ENCODE measurements at regions not wholly inside any gene's neighbourhood (a gene's known extent, or its start where the extent isn't known, plus 50 kb on each side); places are given as distances from the start of the nearest gene placed in this dataset.

GRCh38 chr20:11193241-11193640 lies 519.4 kb upstream of the JAG1 start:
- DNase-seq (ENCODE audit: low read depth in 2 of 3, low spot score in 2 of 3): no peak

- DNase-seq (ENCODE audit: low read depth in 2 of 3, low spot score in 2 of 3): no peak
Measured at GRCh38 chr20:11195169-11195568, 521.4 kb upstream of the JAG1 start.

DNA sequence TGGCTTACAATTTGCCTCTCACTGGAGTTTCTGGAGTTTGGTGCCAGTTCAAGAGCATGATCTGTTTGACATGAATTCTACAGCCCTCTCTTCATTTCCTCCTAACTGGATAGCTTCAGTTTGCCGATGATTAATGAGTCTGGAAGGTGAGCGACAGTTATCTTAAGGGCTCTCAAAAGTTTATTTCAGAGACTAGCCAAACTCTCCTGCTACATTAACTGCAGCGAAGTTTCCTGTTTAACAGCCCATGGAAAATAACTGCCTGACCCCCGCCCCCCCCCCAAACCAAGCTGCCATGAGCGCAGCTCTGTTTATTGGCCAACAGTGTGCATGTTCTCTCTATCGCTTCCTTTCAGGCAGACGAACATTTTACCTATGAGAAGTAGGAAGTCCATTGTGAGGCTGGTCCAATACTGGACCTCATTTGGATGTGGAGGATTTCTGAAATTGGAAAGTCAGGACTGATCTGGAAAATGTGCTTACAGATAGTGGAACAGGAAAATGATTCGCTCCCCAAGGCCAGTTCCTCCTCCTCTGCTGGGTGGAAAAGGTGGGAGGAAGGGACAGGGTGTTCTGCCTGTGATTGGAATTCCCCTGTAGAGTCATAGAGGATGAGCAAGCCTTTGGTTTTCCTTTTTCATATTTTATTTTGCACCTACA lies 522.2 kb upstream of the JAG1 start:
- DNase-seq (ENCODE audit: low read depth in 2 of 3, low spot score in 2 of 3): no peak

DNA sequence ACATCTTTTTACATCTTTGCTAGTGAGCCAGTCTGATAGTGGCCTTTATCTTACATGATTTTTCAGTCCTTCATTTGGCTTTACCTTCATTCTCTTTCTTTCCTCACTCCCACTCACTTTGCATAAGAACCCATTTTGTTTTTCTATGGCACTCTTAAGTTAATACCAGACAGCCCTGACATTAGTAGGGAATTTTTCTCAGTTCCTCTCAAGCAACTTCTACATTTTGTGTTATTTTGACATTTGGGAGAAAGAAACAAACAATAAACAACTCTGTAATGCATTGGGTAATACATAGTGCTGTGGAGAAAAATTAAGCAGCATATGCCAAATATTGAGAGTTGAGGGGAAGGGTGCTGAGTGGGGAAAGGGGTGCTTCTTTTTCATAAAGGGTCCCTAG lies 524.1 kb upstream of the JAG1 start:
- DNase-seq (ENCODE audit: low read depth in 2 of 3, low spot score in 2 of 3): no peak

GRCh38 chr20:11200423-11200822 lies 526.6 kb upstream of the JAG1 start:
- no peak for DNase-seq (ENCODE audit: low read depth in 2 of 3, low spot score in 2 of 3)

GRCh38 chr20:11204926-11205768 lies 531.3 kb upstream of the JAG1 start:
- DNase-seq (ENCODE audit: low read depth in 2 of 3, low spot score in 2 of 3): peak in 2 of 3 donors; percentile 63 to 83

DNA sequence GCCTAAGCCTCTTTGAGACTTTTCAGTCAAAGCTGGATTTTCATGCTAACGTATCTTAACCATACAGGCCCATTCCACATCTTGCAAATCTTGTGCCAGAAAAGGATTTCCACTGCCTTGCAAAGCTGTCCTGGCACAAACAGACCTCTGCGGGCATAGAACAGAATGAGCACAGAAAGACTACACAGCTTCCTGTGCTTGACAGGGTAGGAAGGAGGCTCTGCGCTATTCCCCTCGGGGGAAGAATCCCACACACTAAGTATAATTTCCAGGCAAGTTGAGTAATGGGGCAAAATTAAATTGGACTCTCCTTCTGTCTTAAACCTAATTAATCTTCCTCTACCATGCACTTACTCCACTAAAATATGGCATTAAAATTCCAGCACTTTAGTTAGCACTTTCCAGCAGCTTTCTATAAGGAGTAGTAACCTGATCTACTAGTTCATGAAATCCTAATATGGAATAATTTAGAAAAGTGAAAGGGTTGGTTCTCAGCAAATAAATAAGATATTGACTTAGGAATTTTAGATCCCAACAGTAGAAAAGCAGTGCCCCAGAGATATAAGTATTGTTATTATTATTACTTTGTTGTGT lies 532.1 kb upstream of the JAG1 start:
- DNase-seq (ENCODE audit: low read depth in 2 of 3, low spot score in 2 of 3): no peak

DNA sequence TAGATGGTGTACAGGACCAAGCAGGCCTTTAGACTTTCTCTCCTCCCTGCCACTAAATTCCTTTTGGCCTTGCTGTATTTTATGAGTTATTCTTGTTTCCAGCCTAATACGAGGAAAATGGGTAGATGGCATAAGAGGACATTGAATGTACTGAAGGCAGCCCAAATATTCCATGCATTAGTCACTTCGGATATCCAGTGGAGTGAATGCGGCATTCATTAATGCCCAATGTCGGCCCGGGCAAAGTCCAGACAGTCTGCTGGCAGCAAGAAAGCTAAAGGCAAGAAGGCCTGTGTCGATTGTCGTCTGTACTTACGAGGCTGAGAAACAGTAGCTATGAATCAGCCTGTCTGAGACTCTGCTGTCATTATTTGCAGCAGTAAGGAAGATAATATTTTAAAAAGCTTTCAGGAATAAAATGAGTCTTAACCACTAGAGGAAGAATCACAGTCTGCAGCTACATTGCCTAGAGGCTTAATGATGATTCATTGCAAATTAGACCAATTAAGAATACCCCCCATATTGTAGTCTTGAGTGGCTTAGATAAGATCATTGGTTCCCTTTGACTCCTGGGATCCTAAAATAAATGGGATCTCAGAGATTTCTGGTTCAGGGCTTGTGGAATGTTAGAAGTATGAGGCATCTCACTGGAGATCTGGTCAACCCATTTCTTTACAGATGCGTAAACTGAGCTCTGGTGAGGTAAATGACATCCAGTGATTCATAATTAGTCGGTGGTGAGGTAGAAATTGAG lies 534.1 kb upstream of the JAG1 start:
- DNase-seq (ENCODE audit: low read depth in 2 of 3, low spot score in 2 of 3): no peak

DNA sequence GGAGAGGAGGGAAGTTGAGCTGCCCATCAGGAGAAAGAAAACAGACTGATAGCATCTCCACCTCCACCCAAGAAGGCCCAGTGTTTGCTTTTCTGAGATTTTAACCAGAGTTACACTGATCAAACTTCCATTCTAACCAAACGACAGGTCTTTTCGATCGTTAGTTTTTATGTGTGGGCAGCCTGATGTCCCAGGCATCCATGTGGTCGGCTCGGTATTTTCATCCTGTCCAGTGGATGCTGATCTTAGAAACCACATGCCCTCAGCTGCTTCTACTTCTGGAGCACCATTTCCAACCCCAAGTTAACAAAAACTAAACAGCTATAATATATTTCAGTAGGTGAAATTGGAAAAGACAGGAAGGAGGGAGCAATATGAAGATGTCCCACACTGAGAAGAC lies 536.8 kb upstream of the JAG1 start:
- DNase-seq (ENCODE audit: low read depth in 2 of 3, low spot score in 2 of 3): no peak

GRCh38 chr20:11212272-11212671 lies 538.5 kb upstream of the JAG1 start:
- DNase-seq (ENCODE audit: low read depth in 2 of 3, low spot score in 2 of 3): no peak

DNA sequence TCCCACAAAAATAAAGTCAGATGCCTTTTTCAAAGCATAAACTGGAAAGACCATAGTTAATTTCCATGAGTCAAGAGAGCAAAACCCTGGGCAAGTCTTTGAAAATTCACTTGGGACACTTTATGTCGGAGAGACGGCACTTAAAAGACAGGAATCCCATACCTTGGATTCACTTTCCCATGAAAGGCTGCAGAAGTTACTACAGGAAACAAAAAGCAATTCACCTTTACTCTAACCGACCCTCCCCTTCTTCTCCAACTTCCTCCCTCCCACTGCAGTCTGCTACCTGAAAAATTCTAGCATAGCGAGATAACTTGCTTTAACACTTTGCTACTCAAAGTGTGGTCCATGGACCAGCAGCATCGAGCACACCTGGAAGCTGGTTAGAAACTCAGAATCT lies 539.1 kb upstream of the JAG1 start:
- no peak for DNase-seq (ENCODE audit: low read depth in 2 of 3, low spot score in 2 of 3)

DNA sequence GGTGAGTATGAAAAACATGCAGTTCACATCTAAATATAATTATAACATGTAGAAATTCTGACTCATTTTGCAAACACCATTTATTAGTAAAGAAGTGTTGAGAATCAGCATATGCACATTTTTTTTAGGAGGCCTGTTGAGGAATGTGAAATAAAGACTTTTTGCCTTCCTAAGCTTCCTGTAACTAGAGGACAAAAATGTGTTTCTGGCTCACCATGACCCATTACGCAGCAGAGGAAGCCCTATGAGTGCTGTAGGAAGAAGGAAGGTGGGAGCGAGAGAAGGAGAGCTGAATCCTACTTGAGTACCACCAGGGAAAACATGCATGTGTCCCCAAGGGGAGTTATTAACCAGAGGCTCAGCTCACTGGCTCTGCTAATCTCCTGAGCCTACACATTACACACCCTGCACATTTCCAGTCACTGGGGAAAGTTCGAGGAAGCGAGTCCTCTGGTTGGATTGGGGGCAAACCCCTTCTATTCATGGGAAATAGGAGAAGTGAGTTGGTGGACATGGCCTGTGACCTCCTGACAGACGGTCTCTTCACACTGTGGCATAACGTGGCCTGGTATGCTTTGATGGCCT lies 540.5 kb upstream of the JAG1 start:
- DNase-seq (ENCODE audit: low read depth in 2 of 3, low spot score in 2 of 3): no peak

DNA sequence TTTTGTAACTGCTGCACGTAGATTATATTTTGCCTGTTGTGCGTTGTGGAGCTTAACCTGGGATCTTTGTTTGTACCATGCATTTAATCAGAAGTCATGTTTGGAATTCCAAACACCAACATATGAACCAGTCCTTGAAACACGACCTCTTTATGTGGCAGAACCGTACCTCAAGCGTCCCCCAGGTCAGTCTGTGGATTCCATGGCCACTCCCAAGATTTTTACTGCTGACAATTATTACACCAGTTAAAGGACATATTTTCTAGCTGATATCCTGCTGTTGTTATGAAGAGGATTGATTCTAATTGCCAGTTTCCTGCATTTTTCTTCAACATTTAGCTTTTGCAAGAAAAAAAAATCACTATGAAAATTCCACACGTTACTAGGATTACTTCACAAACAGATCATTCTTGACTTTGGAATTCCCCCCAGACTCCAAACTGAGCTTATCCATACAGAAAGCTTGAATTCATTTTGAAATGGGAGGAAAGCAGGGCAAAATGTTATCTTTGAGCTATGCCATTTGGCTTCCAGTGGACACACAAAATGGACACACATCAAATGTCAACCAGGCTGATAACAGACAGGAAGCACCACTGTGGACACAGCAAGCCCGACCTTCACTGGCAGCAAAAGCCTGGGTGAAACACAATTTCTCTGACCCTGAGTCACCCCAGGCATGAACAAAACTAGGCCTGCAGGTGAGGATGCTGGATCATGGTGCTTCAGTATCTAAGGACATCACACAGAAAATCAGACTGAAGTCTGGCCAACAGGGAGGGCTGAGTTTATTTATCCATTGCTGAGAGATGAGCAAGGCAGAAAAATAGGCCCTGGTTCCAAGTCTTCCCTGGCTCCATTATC lies 542.9 kb upstream of the JAG1 start:
- DNase-seq (ENCODE audit: low read depth in 2 of 3, low spot score in 2 of 3): no peak

- peak in 2 of 3 donors; percentile 49 to 82 for DNase-seq (ENCODE audit: low read depth in 2 of 3, low spot score in 2 of 3)
Measured at GRCh38 chr20:11217326-11218172, 543.8 kb upstream of the JAG1 start.

GRCh38 chr20:11218173-11218680 lies 544.4 kb upstream of the JAG1 start:
- DNase-seq (ENCODE audit: low read depth in 2 of 3, low spot score in 2 of 3): no peak

DNA sequence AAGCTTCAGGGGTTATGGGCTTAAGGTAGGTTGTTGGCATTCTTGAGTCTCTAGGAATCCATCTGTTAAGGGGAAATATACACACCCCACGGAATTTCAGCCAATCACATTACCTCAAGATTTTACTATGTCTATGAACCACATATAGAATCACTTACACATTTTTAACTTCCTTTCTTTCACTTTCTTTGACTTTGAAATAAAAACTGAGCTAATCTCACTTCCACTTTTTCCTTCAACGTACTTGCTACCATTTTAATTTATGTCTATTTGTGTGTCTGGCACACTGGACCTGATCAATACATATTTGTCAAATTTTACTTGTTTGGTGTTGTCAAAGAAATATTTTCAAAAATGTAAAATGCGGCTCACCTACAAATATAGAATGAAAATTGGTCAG lies 545.4 kb upstream of the JAG1 start:
- DNase-seq (ENCODE audit: low read depth in 2 of 3, low spot score in 2 of 3): no peak

- DNase-seq (ENCODE audit: low read depth in 2 of 3, low spot score in 2 of 3): no peak
Measured at GRCh38 chr20:11221046-11221445, 547.2 kb upstream of the JAG1 start.

DNA sequence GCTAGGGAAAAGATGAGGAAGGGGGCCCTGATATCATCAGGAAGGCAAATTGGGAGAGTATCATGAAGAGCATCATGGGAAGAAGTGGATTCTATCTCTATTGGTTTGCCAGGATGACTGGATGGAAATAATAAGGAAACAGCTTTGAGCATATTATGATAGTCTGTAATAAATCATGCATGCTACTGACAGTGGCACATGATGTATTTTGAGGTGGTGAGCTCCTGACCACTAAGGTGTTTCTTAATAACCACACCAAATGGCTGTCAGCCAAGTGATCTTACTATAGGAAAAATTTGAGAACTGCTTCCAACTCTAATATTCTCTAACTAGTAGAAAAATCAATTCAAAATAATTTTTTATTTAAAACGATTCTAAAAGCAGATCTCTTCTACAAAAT lies 548.4 kb upstream of the JAG1 start:
- no peak for DNase-seq (ENCODE audit: low read depth in 2 of 3, low spot score in 2 of 3)

- no peak for DNase-seq (ENCODE audit: low read depth in 2 of 3, low spot score in 2 of 3)
Measured at GRCh38 chr20:11227602-11228001, 553.8 kb upstream of the JAG1 start.

Data from hematopoietic multipotent progenitor cell (in vitro differentiated cells).